Nephron (organoid): ENCODE measurements at regions not wholly inside any gene's neighbourhood (a gene's known extent, or its start where the extent isn't known, plus 50 kb on each side); places are given as distances from the start of the nearest gene placed in this dataset.

Experiments
- H3K27ac Mint-ChIP-seq, 3 experiments: 2 replicates each; pipeline ENCODE4 v1.8.0; 2020; ENCODE audit warnings: mixed read lengths in 3 of 3, mild to moderate bottlenecking in 2 of 3, moderate library complexity in 1 of 3
- H3K27me3 Mint-ChIP-seq: 2 replicates; pipeline ENCODE4 v1.8.0; 2021; ENCODE audit warnings: low read depth, mild to moderate bottlenecking, moderate library complexity, mixed read lengths
- H3K36me3 Mint-ChIP-seq: 2 replicates; pipeline ENCODE4 v1.8.0; 2020; ENCODE audit warnings: low read depth, mixed read lengths
- H3K4me1 Mint-ChIP-seq: 2 replicates; pipeline ENCODE4 v1.8.0; 2020; ENCODE audit warnings: mixed read lengths
- H3K4me3 Mint-ChIP-seq, 3 experiments: 2 replicates each; pipeline ENCODE4 v1.8.0; 2020; ENCODE audit warnings: mild to moderate bottlenecking in 3 of 3, mixed read lengths in 3 of 3, moderate library complexity in 2 of 3
- H3K9me3 Mint-ChIP-seq: 2 replicates; pipeline ENCODE4 v1.8.0; 2020; ENCODE audit warnings: mixed read lengths
- CTCF ChIP-seq, 3 experiments: fragments of 200-600 bp; sonication (generic); IDR thresholded peaks; one replicate each; pipeline ENCODE4 v1.5.0; 2021; ENCODE audit warnings: antibody characterized with exemption in 3 of 3; ENCODE audit not compliant: unreplicated experiment in 3 of 3

DNA sequence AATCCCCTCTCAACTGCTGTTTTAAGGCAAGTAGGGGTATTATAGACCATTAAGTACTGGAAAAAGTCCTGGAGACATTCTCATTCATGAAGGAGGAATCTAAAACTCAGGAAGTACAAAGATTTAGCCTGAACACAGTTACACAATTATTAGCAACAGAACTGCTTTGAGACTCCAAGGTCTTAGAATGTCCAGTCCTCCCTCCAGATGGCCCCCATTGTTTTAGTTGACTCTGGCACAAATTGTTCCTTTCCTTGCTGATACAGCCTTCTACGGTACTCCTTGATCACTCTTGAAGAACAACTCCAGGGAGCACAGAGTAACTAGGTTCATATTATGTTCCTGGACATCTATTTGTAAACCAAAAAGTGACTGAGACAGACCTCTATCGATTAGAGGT is 210.1 kb upstream of the RND3 start:
- Mint-ChIP-seq H3K4me3 (no peak overlapping the region), H3K27ac (no peak overlapping the region), H3K27me3 (no peaks in the 10 kb centered on the region), H3K9me3 (peaks cover 3% of the 10 kb centered on the region), H3K36me3 (no peaks in the 10 kb centered on the region), H3K4me1 (no peaks in the 10 kb centered on the region)
- TF ChIP-seq CTCF (IDR thresholded peaks at IDR 0.05; ENCODE audit: unreplicated experiment in 3 of 3): no peak

GRCh38 chr2:150695451-150696135 is 208.1 kb upstream of the RND3 start:
- no peaks in the 10 kb centered on the region for H3K36me3 Mint-ChIP-seq
- H3K27me3 Mint-ChIP-seq: no peaks in the 10 kb centered on the region
- H3K4me1 Mint-ChIP-seq: no peaks in the 10 kb centered on the region
- TF ChIP-seq CTCF (IDR thresholded peaks at IDR 0.05; ENCODE audit: unreplicated experiment in 3 of 3): no peak
- H3K9me3 Mint-ChIP-seq: peaks cover 3% of the 10 kb centered on the region
- H3K27ac Mint-ChIP-seq: no peak overlapping the region
- no peak overlapping the region for H3K4me3 Mint-ChIP-seq

- Mint-ChIP-seq H3K27ac (no peak overlapping the region), H3K9me3 (peaks cover 3% of the 10 kb centered on the region), H3K4me3 (no peak overlapping the region)
Observed at GRCh38 chr2:150693556-150693955, 206.1 kb upstream of the RND3 start.

GRCh38 chr2:150690870-150691269 is 203.4 kb upstream of the RND3 start:
- H3K9me3 Mint-ChIP-seq: no peaks in the 10 kb centered on the region
- H3K36me3 Mint-ChIP-seq: no peaks in the 10 kb centered on the region
- H3K27me3 Mint-ChIP-seq: no peaks in the 10 kb centered on the region
- no peak for TF ChIP-seq CTCF (IDR thresholded peaks at IDR 0.05; ENCODE audit: unreplicated experiment in 3 of 3)
- no peaks in the 10 kb centered on the region for H3K4me1 Mint-ChIP-seq
- H3K27ac Mint-ChIP-seq: no peak overlapping the region
- H3K4me3 Mint-ChIP-seq: no peak overlapping the region

More at GRCh38 chr2:150693556-150693955, 206.1 kb upstream of the RND3 start:
- no peak for TF ChIP-seq CTCF (IDR thresholded peaks at IDR 0.05; ENCODE audit: unreplicated experiment in 3 of 3)
- Mint-ChIP-seq H3K36me3 (no peaks in the 10 kb centered on the region), H3K27me3 (no peaks in the 10 kb centered on the region), H3K4me1 (no peaks in the 10 kb centered on the region)

DNA sequence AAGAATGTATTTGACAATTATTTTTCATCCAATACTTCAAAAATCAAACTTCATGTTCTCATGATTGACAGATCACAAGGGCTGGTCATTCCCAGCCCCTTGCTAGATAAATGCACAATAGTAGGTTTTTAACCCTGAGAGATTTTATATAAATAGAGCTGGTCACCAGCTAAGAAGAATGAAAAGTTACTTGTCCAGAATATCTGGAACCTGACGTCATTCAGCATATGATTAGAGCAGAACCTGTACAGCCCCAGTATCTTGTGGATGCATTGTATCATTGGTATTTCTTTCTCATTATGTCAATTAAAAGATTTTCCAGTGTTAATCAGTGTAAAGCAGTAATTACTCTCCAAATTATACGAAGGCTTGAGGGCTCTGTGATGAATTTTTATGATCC is 202.8 kb upstream of the RND3 start:
- no peaks in the 10 kb centered on the region for H3K27me3 Mint-ChIP-seq
- no peak overlapping the region for H3K27ac Mint-ChIP-seq
- H3K4me3 Mint-ChIP-seq: no peak overlapping the region
- no peaks in the 10 kb centered on the region for H3K36me3 Mint-ChIP-seq
- H3K9me3 Mint-ChIP-seq: no peaks in the 10 kb centered on the region
- H3K4me1 Mint-ChIP-seq: no peaks in the 10 kb centered on the region
- no peak for TF ChIP-seq CTCF (IDR thresholded peaks at IDR 0.05; ENCODE audit: unreplicated experiment in 3 of 3)

- H3K27me3 Mint-ChIP-seq: no peaks in the 10 kb centered on the region
- no peaks in the 10 kb centered on the region for H3K4me1 Mint-ChIP-seq
- no peak overlapping the region for H3K27ac Mint-ChIP-seq
- no peaks in the 10 kb centered on the region for H3K36me3 Mint-ChIP-seq
- no peak overlapping the region for H3K4me3 Mint-ChIP-seq
- no peak for TF ChIP-seq CTCF (IDR thresholded peaks at IDR 0.05; ENCODE audit: unreplicated experiment in 3 of 3)
- H3K9me3 Mint-ChIP-seq: no peaks in the 10 kb centered on the region
Observed at GRCh38 chr2:150689590-150689989, 202.1 kb upstream of the RND3 start.
